Hematopoietic multipotent progenitor cell treated with erythropoietin and hydrocortisone succinate and interleukin-3 and kit ligand, for 15 days (in vitro differentiated cells): ENCODE measurements at regions not wholly inside any gene's neighbourhood (a gene's known extent, or its start where the extent isn't known, plus 50 kb on each side); places are given as distances from the start of the nearest gene placed in this dataset.

ENCODE experiments used
- DNase-seq: peaks from one replicate; pipeline ENCODE4 v3.0.0-alpha.2; 2015; ENCODE audit warnings: low spot score

GRCh38 chr2:118278046-118278445 is 189.8 kb downstream of the INSIG2 start:
- DNase-seq = no peak

GRCh38 chr2:118274841-118275510 is 186.7 kb downstream of the INSIG2 start:
- DNase-seq = no peak

- no peak for DNase-seq
These were observed 184.1 kb downstream of the INSIG2 start for GRCh38 chr2:118272391-118272790.

GRCh38 chr2:118269408-118270051 is 181.3 kb downstream of the INSIG2 start:
- DNase-seq = no peak

- no peak for DNase-seq
These were observed 180.0 kb downstream of the INSIG2 start for GRCh38 chr2:118268268-118268667.

- no peak for DNase-seq
These were observed 177.7 kb downstream of the INSIG2 start for GRCh38 chr2:118265873-118266455.

- no peak for DNase-seq
These were observed 176.1 kb downstream of the INSIG2 start for GRCh38 chr2:118264232-118264990.

GRCh38 chr2:118257696-118258095 is 169.4 kb downstream of the INSIG2 start:
- DNase-seq = no peak

- DNase-seq = no peak
These were observed 167.6 kb downstream of the INSIG2 start for GRCh38 chr2:118255771-118256372.

- DNase-seq = no peak
These were observed 167.0 kb downstream of the INSIG2 start for GRCh38 chr2:118255301-118255700.

- no peak for DNase-seq
These were observed 165.8 kb downstream of the INSIG2 start for GRCh38 chr2:118254116-118254515.

- no peak for DNase-seq
These were observed 163.2 kb downstream of the INSIG2 start for GRCh38 chr2:118251427-118251826.

GRCh38 chr2:118250463-118250862 is 162.2 kb downstream of the INSIG2 start:
- no peak for DNase-seq

- DNase-seq = no peak
These were observed 161.7 kb downstream of the INSIG2 start for GRCh38 chr2:118250001-118250400.

GRCh38 chr2:118249531-118249930 is 161.3 kb downstream of the INSIG2 start:
- no peak for DNase-seq

- no peak for DNase-seq
These were observed 158.5 kb downstream of the INSIG2 start for GRCh38 chr2:118246726-118247125.

- no peak for DNase-seq
These were observed 157.8 kb downstream of the INSIG2 start for GRCh38 chr2:118246079-118246478.

GRCh38 chr2:118244686-118245085 is 156.4 kb downstream of the INSIG2 start:
- no peak for DNase-seq

GRCh38 chr2:118243031-118243430 is 154.8 kb downstream of the INSIG2 start:
- no peak for DNase-seq

GRCh38 chr2:118242216-118242615 is 153.9 kb downstream of the INSIG2 start:
- DNase-seq = no peak

GRCh38 chr2:118241128-118241527 is 152.9 kb downstream of the INSIG2 start:
- no peak for DNase-seq

GRCh38 chr2:118240276-118240675 is 152.0 kb downstream of the INSIG2 start:
- DNase-seq = no peak
